ENCODE measurements at regions not wholly inside any gene's neighbourhood (a gene's known extent, or its start where the extent isn't known, plus 50 kb on each side); places are given as distances from the start of the nearest gene placed in this dataset.

DNA sequence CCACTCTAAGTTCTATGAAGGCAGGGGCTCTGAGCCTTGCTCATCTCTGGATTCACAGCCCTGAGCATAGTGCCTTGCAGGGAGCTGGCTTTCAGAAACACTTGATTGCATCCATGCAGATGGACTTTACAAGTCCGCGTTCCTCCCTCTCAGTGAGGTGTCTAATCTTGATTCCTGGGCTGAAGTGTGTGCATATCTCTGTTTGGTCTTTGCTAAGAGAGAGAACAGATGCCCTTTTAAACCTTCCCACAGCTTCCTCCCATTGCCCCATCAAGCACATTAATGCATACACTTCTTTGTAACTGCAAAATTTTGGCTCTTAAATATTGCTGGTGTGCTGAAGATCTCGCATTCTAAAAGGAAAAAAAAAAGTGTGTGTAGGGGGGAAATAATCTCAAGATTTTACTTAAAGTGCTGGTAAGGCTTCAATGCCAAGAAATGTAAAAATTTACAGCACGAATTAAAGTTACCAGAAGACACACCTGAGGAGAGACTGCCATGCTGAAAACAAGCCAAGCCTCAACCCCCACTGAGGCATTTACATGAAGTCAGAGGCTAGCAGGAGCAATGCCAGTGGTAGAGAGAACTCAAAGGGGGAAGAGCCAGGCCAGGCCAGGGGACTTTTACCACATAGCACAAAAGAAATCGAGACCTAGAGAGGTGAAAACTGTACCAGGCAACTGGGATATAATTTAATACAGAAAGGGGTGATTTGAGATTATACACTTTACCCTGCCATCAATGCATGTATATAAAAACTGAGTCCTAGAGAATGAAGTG is 492.1 kb downstream of the SOX6 start:
- H3K27me3 ChIP-seq = no peaks in the 10 kb centered on the region
- TF ChIP-seq POLR2A (IDR thresholded peaks at IDR 0.05) = no peak
- TF ChIP-seq, protein P1, sequence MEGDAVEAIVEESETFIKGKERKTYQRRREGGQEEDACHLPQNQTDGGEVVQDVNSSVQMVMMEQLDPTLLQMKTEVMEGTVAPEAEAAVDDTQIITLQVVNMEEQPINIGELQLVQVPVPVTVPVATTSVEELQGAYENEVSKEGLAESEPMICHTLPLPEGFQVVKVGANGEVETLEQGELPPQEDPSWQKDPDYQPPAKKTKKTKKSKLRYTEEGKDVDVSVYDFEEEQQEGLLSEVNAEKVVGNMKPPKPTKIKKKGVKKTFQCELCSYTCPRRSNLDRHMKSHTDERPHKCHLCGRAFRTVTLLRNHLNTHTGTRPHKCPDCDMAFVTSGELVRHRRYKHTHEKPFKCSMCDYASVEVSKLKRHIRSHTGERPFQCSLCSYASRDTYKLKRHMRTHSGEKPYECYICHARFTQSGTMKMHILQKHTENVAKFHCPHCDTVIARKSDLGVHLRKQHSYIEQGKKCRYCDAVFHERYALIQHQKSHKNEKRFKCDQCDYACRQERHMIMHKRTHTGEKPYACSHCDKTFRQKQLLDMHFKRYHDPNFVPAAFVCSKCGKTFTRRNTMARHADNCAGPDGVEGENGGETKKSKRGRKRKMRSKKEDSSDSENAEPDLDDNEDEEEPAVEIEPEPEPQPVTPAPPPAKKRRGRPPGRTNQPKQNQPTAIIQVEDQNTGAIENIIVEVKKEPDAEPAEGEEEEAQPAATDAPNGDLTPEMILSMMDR (IDR thresholded peaks at IDR 0.05) = no peak
- intact Hi-C loops (cut with DNase I; ENCODE audit: low total_unique reads) = no loop called here
- DNase-seq = no peak
- no peaks in the 10 kb centered on the region for H3K9me3 ChIP-seq
- H3K4me3 ChIP-seq = no peak overlapping the region
- no peak overlapping the region for H3K27ac ChIP-seq
- WGBS, 2 donors = 91 to 93% methylated on average over 5 of the region's 5 CpGs
- no peaks in the 10 kb centered on the region for H3K36me3 ChIP-seq (ENCODE audit: low read depth, missing control alignments)
- no peaks in the 10 kb centered on the region for H3K4me1 ChIP-seq

DNA sequence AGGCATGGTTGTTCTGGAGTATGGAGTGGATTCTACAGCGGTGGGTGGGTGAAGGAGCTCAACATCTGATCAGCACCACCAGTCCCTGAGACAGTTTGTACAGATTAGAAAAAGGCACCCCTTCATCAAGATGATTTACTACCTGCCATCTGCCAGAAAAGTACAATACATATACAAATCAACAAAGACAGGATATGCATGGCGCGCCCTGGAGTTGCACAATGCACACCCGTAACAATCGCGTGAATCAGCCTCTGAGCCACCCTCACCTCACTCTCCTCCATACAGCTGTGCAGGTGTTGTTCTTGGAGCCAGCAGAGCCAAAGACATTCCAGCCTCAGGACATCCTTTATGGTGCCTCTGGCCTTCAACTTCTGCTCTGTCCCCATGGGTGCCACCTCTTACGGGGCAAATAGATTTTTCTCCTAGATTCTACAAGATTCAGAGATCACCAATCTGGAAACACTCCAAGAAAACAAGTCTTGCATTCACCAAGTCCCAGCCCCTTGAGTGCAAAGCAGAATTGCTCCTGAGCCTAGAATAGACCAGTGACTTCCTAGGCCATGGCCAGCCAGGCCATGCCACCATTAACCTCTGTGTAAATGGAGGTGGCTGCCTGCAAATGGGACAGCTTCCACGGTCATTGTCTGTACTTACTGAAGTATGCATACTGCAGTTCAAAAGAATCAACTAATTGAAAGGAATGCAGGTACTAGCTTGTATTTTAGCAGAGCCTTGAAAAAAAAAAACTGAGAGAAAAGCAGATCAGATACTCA is 490.9 kb downstream of the SOX6 start:
- no peak overlapping the region for H3K27ac ChIP-seq
- 95 to 97% methylated on average over 8 of the region's 8 CpGs for WGBS, 2 donors
- no peaks in the 10 kb centered on the region for H3K27me3 ChIP-seq
- no peak for DNase-seq
- no peaks in the 10 kb centered on the region for H3K36me3 ChIP-seq (ENCODE audit: low read depth, missing control alignments)
- H3K9me3 ChIP-seq = no peaks in the 10 kb centered on the region
- intact Hi-C loops (cut with DNase I; ENCODE audit: low total_unique reads) = no loop called here
- no peak for TF ChIP-seq POLR2A (IDR thresholded peaks at IDR 0.05)
- TF ChIP-seq, protein P1 (IDR thresholded peaks at IDR 0.05) = no peak
- no peak overlapping the region for H3K4me3 ChIP-seq
- H3K4me1 ChIP-seq = no peaks in the 10 kb centered on the region

DNA sequence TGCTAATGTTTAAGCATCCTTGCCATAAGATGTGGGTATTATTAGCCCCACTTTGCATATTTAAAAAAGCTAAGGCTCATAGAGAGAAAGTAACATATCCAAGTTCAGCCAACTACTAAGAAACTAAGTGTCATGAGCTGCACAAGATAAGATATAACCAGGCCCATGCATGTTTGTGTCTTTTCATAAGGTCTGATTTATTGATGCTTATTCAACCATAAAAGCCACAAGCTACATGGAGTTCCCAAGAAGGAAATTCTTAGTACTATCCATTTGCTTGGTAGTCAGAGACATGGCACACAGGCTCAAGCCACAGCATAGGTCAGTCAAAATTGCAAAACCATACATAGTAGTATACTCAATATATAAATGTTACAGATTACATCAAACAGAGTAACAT is 488.5 kb downstream of the SOX6 start:
- Histone ChIP-seq H3K4me1 (no peaks in the 10 kb centered on the region), H3K9me3 (no peaks in the 10 kb centered on the region), H3K4me3 (no peak overlapping the region), H3K27me3 (no peaks in the 10 kb centered on the region), H3K27ac (no peak overlapping the region), H3K36me3 (ENCODE audit: low read depth, missing control alignments) (no peaks in the 10 kb centered on the region)
- intact Hi-C loops (cut with DNase I; ENCODE audit: low total_unique reads) = no loop called here
- TF ChIP-seq POLR2A (IDR thresholded peaks at IDR 0.05) = no peak
- TF ChIP-seq, protein P1 (IDR thresholded peaks at IDR 0.05) = no peak
- no peak for DNase-seq

DNA sequence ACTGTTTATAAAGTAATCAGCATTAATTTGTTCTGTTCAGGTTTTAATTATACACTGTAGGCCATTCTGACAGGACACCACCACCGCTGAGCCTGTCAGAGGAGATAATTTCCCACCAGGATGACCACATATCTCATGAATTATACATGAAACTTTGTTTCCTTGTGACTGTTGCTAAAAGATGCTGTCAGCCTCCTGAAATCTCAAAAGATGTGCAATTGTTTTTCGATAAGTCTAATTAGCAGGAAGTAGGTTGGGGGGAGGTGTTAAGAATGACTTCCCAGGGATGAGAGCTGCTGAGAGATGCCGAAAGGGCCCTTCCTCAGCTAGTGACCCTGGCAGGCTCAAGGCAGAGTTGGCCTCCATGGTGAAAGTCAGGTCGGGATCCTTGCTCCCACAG is 485.4 kb downstream of the SOX6 start:
- intact Hi-C loops (cut with DNase I; ENCODE audit: low total_unique reads) = no loop called here
- Histone ChIP-seq H3K9me3 (no peaks in the 10 kb centered on the region), H3K27ac (no peak overlapping the region), H3K4me3 (no peak overlapping the region), H3K27me3 (no peaks in the 10 kb centered on the region), H3K4me1 (no peaks in the 10 kb centered on the region), H3K36me3 (ENCODE audit: low read depth, missing control alignments) (no peaks in the 10 kb centered on the region)
- TF ChIP-seq, protein P1 (IDR thresholded peaks at IDR 0.05) = no peak
- TF ChIP-seq POLR2A (IDR thresholded peaks at IDR 0.05) = no peak
- no peak for DNase-seq
- 68 to 80% methylated on average over 4 of the region's 4 CpGs for WGBS, 2 donors
